ENCODE measurements at regions not wholly inside any gene's neighbourhood (a gene's known extent, or its start where the extent isn't known, plus 50 kb on each side); places are given as distances from the start of the nearest gene placed in this dataset.

DNA sequence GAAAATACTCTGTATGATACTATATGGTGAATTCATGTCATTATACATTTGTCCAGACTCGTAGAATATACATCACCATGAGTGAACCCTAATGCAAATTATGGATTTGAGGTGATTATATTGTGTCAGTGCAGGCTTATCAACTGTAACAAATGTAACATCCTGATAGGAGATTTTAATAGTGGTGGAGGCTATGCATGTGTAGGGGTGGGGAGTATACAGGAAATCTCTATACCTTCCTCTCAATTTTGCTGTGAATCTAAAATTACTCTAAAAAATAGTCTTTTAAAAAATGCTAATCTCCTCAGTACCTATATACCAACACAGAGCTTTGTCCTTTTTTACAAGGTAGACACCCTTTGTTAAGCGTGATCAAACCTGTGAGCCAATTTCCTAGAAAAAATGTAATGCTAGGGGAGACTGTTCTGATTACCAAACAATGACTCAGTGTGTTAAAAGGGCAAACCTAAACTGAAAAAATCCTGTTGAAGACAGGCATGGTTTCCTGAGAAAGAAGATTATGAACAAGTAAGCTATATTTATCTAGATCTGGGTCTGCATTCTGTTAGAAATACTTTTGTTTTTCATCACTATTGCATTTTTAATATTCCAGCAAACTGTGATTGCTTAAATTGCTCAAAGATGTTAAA is 170.9 kb downstream of the DUSP6 start:
- no peak for DNase-seq

DNA sequence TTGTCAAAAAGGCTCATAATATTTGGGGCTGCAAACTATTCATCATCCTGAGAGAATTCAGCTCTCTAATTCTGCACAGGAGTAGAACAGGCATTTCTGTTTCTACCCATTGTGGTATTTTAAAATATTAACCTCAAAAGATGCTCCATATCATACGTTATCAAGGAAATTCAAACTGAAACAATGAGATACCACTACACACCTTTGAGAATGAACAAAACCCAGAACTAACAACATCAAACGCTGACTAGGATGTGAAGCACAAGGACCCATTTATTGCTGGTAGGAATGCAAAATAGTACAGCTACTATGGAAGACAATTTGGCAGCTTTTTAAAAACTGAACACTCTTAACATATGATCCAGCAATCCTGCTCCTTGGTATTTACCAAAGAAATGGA is 171.8 kb downstream of the DUSP6 start:
- no peak for DNase-seq

DNA sequence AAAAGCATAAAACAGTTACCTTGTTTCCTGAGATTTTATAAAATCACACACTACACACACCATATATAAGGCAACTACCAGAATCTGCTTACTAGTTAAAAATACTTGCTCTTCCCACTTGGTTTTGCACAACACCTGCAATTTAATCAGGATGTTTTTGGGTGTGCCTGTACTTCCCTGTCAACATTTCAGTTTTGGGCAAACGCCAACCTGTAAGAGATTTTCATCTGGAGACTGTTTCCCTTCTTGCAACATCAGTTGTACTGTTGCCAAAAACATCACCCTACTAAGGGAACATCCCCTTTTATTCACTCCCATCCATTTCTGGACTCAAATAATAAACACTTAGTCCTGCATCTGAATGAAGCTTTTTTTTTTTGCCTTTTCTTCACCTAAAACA is 172.3 kb downstream of the DUSP6 start:
- DNase-seq, result peak; percentile 28

DNA sequence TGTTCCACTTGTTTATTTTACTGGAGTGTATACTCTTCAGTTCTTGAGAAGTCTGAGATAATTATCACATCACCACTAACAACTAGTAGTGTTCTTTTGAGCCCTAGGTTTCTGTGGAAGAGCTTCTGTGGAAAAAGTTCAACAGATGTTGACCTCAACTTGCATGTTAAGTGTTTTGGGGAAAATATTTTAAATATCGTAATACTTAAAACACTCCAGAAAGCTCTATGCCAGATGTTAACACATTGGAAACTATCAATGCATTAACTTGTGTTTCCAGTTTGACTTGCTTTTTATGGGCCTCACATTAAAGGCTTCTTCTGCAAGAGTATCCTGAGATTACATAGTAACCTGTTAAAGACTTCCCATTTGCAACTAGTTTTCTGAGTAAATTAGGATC is 173.1 kb downstream of the DUSP6 start:
- no peak for DNase-seq

DNA sequence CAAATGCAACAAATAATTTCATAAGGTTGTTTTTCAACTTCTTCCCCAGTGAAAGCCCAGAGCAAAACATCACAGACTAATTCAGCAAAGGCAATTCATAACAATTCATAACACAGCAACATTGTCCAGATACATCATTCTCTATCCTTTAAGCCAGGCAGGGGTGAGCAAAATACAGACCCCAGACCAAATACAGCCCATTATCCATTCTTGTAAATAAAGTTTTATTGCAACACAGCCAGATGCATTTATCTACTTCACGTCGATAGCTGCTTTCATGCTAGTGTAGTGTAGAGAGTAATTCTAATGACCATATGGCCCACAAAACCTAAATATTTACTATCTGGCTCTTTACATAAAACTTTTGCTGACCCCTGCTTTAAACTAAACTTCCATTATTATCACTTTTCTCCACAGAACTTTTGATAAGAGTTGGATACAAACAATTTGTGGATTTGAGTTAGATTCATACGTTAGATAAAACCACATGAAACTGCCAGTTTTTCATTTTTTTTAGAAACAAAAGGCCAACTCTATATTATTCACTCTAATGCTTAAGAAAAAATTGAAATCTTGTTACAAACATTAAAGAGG is 174.4 kb downstream of the DUSP6 start:
- no peak for DNase-seq

DNA sequence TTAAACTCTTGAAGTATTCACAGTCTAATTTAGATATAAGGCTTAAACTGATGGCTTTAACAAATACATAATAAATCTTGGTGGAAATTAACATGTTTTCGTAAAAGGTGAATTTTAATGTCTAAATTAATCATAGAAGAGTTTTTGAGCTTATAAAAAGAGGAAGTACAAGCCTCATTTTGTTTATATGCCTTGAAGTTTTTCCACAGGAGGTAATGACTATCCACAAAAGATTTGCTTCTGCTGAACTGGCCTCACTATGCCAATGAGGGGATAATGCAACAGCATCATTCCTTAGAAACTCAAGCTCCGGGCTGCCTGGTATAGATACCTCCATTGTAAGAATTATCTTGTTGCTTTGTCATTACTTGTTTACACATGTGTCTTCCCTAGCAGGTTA is 175.6 kb downstream of the DUSP6 start:
- DNase-seq, result no peak

DNA sequence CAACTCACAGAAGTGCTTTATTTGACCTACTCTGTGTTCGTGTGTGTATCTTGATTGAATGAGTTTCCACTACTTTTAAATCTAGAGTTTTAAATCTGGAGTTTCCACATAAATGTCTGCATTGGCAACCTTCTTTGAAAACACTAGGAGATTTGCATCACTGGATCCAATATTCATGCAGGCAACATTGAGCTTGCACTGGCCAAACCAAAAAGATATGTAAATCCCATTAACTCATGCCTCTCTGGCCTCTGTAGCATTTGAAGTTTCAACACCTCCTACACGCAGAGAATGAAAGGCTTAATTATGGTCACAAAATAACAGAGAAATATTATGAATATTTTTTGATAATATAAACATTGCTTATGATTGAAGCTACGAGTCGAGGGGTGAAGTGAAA is 178.6 kb downstream of the DUSP6 start:
- DNase-seq, result no peak

DNA sequence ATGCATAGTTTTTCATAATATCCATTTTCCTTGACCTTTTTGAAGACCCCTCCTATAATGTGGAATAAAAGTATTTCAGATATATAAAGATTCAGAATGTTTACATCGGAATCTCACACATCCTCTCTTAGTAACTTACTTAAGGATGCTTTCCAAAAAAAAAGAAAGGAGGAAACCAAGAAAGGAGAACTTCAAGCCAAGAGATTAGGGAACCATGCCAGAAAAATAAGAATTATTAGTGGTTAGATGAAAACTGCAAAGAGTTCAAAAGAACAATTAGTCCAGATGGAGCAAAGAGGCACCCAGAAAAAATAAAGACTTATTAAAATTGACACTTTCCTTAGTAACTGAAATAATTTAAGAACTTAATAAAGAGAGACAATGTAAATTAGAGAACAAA is 179.2 kb downstream of the DUSP6 start:
- no peak for DNase-seq

DNA sequence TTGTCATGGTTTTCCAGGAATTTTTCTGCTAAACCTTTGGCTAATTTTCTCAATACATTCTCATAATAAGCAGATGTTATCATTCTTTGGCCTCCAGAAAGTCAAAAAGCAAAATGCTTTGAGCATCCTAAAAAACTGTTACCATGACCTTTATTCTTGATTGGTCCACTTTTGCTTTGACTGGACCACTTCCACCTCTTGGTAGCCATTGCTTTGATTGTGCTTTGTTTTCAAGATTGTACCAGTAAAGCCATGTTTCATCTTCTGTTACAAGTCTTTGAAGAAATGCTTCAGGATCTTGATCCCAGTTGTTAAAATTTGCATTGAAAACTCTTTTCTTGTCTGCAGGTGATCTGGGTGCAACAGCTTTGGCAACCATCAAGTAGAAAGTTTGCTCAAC is 180.1 kb downstream of the DUSP6 start:
- DNase-seq, result no peak

DNA sequence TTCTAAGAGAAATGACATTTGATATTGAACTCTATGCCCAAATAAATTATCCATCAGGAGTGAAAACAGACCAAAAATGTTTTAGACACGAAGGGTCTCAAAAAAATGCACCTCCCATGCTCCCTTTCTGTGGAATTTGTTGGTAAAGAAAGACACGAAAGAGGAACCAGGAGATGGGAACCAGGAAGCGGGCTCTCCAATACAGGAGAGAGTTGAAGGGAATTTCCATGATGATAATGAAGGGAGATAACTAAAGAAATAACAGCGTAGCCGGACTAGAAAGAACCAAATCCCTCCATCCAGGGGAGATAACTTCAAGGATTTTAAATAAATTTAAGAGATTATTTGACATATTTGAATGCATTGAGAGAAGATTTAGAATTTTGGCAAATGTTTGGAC is 183.0 kb downstream of the DUSP6 start:
- DNase-seq, result no peak

DNA sequence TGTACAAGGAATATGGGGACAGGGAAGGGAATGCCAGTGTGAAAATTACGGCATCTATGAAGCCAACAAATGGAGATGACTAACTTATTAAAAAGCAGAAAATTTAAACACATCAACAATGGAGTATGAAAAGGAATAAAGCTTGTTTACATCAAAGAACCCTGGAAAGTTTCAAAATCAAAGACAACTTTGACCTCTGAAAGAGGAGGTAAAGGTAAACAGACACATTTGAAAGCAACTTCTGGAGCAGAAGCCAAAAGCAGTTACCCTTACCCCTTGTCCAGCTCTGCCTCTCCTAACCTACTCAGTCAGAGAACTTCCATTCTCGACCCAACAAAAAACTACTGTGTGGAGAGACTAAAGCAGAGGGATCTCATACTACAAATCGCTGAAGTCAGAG is 184.3 kb downstream of the DUSP6 start:
- no peak for DNase-seq

DNA sequence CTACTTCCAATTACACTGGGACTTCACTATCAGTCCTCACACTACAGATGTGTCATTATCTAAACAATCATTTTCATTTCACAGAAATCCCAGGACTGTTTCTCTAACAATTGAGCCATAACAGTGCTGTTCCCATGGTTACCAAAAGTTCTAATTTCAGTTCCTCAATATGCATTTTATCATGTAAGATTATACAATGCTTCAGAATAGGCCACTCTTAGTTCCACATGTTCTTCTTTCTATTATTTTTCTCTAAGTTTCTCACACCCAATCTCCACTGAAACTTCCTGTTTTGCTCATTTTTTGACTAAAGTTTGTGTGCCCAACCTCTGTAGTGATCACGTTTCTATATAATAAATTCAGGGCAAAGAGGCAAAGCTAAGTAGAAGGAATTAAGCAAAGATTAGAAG is 185.8 kb downstream of the DUSP6 start:
- no peak for DNase-seq

DNA sequence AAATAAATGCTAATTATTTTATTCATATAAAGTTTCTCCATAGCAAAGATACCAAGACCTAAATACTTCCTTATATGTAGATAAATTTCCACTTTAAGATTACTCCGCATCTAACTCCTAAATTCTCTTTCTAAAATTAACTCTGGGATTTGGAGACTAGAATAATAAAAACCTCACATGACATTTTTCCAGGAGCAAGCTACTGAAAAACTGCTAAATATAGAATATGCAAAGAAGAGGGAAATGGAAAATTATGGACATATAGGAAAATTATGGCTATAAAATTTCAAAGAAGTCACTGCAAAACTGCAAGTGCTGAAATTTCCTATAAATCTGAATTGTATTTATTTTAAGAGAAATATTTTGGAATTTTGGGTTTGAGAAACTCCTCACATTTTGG is 186.2 kb downstream of the DUSP6 start:
- no peak for DNase-seq

DNA sequence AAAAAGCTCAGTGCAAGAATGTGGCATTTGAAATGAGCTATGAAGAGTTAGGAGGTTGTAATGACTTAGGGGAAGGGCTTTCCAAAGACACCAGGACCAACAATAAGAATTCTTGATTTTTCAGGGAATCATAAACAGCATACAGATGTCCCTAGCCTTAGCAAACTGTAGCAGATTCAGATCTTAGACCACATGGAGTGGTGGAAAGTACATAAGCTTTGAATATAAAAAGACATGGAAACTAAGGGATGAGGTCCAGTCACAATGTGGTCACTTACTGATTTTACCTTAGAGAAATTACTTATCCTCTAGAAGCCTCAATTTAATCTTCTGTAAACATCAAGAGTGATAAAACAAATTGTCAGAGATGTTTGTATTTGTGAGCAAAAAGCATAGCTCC is 186.6 kb downstream of the DUSP6 start:
- no peak for DNase-seq

DNA sequence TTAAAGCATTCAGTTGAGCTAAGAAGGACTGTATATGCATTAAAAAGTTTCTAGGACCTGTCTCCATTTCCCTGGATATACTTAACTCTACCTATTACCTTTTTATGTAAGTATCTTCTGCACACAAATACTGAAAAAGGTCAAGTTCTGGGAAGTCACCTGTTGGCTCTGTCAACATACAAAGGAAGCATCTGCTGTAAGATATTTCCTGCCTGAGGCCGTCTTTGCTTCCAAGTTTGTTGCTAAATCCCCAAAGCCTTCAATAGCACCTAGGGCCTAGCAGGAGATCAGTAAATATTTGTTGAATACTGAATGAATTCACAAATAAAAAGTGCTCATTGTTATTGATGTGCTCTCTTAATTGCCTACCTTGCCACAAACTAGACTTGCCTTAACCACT is 188.4 kb downstream of the DUSP6 start:
- DNase-seq, result no peak

DNA sequence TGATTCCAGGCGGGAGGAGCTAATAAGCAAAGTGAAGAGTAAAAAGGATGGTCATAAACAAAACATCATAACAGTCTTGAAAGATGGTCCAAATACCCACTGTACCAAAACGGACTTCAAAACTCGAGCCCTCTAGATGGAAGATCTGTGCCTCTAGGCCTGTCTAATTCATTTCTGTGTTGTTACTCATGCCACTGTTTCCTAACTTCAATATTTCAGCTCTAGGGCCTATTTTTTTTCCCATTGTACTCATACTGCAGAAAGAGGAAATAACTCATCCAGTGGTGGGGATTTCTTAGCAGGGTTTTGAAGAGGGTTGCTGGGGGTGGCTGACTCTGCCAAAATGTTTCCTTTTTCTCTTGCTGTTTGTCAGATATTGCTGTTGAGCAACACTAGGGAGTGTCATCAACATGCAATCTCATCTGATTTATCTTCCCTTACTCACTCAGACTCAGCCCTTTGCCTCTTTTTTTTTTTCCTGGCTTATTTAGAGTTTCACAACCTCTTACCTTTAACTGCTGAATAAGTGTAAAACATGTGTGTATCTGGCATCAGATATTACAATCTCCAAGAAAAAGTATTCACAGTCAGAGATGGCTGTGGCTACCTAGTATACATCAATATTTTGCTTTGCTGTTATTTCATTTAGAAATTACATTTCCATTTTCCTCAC is 189.6 kb downstream of the DUSP6 start:
- DNase-seq, result peak; percentile 45

DNA sequence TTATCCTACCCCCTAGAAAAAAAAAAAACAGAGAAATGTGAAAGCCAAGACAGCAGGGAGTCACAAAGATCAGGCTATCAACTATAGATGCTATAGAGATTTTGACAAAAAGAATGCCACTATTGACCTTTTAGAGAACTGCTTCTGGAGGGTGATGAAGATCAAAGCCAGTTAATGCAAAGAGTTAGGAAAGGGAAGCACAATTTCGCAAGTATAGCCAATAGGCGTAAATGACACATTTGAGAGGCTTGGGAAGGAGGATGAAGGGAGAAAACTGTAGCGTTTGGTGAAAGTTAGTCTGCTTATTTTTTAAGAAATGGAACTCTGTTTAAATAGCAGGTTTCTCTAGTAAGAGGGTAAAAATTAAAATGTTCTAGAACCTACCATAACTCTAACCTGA is 190.7 kb downstream of the DUSP6 start:
- DNase-seq, result no peak

DNA sequence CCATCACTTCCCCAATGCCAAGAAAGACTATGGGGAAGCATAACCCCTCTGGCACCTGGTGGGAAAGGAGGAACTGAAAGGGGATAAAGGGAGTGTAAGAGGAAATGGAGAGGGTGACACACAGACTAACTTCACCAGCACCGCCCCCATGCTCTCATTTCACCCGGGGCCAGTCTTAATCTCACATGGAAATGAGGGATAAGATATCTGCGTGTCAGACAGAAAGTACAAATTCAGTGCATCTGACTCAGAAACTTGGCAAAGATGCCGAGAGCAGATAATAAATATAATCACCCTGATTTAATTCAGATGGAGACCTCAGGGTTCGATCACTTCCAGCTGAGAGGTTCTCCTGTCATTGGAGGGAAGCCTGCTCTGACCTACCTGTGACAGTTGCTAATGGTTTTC is 191.6 kb downstream of the DUSP6 start:
- peak; percentile 30 for DNase-seq

DNA sequence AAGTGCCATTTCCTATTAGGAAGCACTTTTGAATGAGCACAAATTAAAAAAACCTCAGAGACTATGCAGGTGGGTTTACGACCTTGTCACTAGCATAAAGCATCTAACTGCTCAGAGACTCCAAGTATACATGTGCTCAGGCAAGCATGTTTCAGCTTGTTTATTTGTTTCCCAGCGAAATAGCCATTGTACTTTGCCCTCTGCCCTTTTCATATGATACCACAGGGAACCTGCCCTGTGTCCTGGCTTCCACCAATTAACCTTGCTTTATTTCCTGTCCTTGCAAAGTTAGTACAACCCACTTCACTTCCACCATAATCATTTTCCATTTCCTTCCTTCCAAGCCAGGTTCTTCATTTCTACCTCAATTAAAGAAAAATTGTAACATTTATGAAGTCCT is 194.9 kb downstream of the DUSP6 start:
- no peak for DNase-seq

DNA sequence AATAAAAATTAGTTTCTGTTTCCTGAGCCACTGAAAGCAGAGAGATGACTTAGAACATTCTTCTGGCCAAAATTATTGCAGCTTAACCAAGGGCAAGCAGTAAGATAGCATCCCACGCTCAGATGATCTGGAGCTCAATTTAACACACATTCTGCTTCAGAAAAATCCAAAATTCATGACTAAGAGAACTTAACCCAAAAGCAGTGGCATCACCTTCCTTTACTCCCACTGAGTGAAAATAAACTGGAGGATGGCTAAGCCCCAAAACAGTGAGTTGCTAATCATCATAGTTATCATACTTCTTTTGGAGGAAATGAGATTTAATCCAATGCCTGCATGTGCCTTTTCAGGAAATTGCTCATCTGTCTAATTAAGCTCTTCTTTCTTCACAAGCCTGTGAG is 195.4 kb downstream of the DUSP6 start:
- DNase-seq, result no peak

DNA sequence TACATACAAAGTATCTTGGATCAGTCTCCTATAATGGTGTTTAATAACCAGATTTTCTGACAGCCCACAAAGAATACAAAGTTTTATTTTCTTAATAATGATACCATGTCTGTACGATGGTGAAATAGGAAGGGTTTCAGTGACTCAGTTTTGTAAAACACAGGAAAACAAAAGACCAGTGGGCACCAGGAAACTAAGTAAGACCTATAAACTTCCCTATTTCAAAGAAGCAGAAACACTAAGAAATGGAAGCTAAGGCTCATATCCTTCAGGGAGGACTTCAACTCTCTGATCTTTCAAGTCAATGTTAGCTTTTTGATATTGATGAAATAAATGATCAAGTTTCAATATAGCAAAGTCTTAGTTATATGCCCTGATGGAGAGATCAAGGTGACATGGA is 196.0 kb downstream of the DUSP6 start:
- no peak for DNase-seq

DNA sequence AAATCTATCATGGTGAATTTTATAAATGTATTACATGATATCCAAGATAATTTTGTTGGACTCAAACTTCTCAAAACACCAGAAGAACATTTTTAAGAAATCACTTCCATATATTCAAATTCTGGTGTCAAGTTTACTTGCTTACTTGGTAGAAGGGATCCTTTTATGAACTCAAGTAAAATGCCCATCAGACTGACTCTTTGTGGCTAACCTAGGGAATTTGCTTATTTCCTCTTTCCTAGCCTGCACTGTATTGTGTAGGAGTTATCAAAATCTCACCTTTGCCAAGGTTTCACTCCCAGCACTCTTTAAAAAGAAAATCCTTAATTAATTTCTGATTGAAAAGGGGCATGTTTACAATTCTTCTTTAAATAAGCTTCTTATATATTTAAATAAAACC is 196.5 kb downstream of the DUSP6 start:
- no peak for DNase-seq

DNA sequence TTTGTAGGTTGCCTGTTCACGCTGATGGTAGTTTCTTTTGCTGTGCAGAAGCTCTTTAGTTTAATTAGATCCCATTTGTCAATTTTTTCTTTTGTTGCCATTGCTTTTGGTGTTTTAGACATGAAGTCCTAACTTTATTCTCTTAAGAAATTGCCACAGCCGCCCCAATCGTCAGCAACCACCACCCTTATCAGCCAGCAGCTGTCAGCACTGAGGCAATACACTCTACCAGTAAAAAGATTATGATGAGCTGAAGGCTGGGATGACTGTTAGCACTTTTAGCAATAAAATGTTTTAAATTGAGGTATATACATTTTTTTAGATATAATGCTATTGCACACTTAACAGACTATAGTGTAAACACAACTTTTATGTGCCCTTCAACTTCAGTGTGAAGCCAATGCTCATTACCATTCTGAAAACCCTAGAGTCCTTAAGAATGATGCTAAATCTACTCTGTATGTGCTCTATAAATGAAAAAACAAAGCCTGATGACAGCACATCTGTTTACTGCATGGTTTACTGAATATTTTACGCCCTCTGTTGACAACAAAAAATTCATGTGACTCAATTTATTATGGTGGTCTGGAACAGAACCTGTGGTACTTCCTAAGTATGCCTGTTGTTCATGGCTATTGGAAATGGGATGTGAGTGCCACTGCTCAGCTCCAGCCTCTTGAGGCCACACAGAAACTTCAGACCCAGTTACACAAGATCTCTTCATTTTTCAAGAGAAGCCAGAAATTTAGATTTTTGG is 197.4 kb downstream of the DUSP6 start:
- no peak for DNase-seq

DNA sequence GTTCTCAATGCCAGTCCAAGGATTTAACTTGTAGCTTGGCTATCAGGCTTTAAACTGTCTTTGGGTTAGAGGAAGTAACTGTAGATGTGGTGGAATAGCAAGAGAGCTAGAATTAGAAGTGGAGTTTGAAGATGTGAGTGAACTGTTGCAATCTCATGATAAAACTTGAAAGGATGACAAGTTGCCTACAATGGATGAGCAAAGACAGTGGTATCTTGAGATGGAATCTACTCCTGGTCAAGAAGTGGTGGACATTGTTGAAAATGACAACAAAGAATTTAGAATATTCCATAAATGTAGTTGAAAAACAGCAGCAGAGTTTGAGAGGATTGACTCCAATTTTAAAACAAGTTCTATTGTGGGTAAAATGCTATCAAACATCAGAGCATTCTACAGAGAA is 199.0 kb downstream of the DUSP6 start:
- no peak for DNase-seq

All from right hindlimb (tissue), 1 donor.